Stomach (tissue), 4 donors: ENCODE measurements at regions not wholly inside any gene's neighbourhood (a gene's known extent, or its start where the extent isn't known, plus 50 kb on each side); places are given as distances from the start of the nearest gene placed in this dataset.

ENCODE experiments used
- EP300 ChIP-seq: sonication (generic); formaldehyde crosslinking; IDR thresholded peaks from one replicate; pipeline ENCODE4 v1.6.1; 2017; ENCODE audit warnings: antibody characterized with exemption
- POLR2A ChIP-seq, 4 donors: fragments of 450-650 bp; IDR thresholded peaks; one replicate each; pipeline ENCODE4 v1.6.1; 2016; ENCODE audit warnings: antibody characterized with exemption in 4 of 4, control low read depth in 2 of 4, mild to moderate bottlenecking in 1 of 4, moderate library complexity in 1 of 4
- POLR2AphosphoS5 ChIP-seq, 3 donors: sonication (generic); formaldehyde crosslinking; IDR thresholded peaks; one replicate each; pipeline ENCODE4 v1.6.1; 2016; ENCODE audit warnings: antibody characterized with exemption in 3 of 3
- TF ChIP-seq, protein P1 (sequence below), 7 experiments: fragments of 450-650 bp in 4 of 7; fragments of 200-600 bp in 3 of 7; sonication (generic) in 3 of 7; IDR thresholded peaks; one replicate each; pipeline ENCODE4 v1.5.1; 2016 to 2019; ENCODE audit warnings: antibody characterized with exemption in 7 of 7, control low read depth in 2 of 7, mild to moderate bottlenecking in 1 of 7

- TF ChIP-seq, protein P1, sequence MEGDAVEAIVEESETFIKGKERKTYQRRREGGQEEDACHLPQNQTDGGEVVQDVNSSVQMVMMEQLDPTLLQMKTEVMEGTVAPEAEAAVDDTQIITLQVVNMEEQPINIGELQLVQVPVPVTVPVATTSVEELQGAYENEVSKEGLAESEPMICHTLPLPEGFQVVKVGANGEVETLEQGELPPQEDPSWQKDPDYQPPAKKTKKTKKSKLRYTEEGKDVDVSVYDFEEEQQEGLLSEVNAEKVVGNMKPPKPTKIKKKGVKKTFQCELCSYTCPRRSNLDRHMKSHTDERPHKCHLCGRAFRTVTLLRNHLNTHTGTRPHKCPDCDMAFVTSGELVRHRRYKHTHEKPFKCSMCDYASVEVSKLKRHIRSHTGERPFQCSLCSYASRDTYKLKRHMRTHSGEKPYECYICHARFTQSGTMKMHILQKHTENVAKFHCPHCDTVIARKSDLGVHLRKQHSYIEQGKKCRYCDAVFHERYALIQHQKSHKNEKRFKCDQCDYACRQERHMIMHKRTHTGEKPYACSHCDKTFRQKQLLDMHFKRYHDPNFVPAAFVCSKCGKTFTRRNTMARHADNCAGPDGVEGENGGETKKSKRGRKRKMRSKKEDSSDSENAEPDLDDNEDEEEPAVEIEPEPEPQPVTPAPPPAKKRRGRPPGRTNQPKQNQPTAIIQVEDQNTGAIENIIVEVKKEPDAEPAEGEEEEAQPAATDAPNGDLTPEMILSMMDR (IDR thresholded peaks at IDR 0.05) = no peak
- TF ChIP-seq POLR2A (IDR thresholded peaks at IDR 0.05) (no peak), POLR2AphosphoS5 (IDR thresholded peaks at IDR 0.05) (no peak), EP300 (no peak)
Measured at GRCh38 chr6:105810922-105811482, 275.1 kb upstream of the PRDM1 start.
